ENCODE measurements at regions not wholly inside any gene's neighbourhood (a gene's known extent, or its start where the extent isn't known, plus 50 kb on each side); places are given as distances from the start of the nearest gene placed in this dataset.
"Not testable (repeated sequence)": the region's sequence is repeated elsewhere in the genome, so short reads cannot be mapped to it uniquely, and the experiment has no call there.

DNA sequence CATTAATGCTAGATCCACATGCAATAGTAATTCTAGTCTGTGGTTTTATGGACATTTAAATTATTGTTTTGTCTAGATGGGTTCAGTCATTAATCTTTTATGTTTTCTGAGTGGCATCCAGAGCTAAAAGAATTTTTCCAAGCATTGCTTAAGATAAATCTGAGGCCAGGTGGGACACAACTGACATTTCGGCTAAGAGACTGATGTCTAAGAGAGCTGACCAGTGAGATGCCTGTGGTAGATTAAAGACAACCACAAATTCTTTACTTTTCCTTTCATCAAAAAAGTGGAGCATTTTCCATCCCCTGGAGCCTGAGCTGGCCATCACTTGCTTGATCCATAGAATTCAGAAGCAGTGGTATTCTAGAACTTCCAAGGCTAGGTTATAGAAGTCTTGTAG is 182.2 kb downstream of the NRP2 start:
- no peak for DNase-seq

DNA sequence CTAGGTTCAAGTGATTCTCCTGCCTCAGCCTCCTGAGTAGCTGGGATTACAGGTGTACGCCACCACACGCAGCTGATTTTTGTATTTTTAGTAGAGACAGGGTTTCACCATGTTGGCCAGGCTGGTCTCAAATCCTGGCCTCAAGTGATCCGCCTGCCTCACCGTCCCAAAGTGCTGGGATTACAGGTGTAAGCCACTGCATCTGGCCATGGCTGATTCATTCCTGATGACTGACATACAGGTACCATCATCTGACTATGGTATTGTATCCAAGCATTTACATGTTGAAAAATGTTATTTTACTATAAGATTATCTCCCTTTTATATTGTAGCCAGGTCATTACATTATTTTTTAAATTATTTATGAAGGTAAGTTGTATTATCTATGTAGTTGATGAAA is 180.5 kb downstream of the NRP2 start:
- DNase-seq, result not testable (repeated sequence)

DNA sequence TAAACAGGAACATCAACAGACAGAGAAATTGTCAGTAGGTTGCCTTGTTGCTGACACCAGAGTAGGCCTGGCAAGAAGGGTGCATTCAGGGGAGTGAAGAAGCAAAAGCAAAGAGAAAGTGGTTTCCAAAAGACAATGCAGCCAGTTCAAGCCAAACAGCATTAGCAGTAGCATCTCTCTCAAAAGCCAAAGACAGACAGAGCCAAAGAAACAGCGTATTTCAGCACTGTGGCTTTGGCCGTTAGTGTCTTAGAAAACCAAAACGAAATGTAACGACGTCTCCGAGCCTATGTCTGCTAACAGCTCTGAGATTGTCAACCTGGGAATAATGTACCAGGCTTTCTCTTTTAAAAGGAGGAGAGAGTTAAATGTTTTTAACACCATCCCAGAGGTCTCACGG is 178.6 kb downstream of the NRP2 start:
- DNase-seq, result no peak

DNA sequence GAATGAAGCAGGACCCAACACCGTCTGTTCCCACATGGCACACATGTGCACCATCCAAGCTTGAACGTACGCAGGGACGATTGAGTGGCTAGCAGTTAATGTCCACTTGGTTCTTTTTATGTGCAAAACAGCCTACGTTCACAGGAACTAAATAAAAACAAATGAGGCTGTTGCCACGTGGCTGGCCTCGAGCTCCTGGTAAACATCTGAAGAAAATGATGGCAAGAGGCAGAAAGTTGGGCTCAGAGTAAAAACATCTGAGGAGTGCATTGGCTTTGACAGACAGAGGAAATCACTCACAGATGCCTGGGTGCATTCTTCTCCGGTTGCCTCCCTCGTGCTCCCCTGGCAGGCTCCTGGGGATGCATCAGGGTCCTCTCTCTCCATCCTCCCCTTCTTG is 177.9 kb downstream of the NRP2 start:
- no peak for DNase-seq

DNA sequence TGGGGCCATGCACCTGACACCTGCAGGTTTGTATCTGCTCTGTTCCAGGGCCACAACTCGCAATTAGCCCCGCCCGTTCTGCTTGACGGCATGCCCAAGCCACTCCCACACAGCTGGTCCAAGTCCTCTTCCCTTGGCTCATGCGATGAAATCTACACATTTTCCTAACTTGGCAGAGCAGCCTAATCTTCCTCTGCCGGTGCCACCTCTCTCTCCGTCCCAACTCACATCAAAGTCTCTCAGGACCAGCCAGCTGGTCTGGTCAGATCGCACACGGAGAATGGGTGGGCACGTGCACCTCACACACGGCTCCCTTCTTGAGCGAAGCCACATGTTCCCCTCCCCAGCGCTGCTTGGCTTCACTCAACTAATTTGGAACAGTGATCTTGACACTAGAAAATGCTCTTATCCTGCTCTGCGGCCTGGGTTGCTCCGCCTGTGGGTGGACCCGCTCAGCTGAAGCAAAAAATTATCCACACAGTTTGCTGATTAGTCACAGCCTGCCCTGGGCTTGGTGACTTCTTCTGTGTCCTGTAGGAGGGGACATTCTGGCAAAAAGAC is 176.7 kb downstream of the NRP2 start:
- DNase-seq, result no peak

DNA sequence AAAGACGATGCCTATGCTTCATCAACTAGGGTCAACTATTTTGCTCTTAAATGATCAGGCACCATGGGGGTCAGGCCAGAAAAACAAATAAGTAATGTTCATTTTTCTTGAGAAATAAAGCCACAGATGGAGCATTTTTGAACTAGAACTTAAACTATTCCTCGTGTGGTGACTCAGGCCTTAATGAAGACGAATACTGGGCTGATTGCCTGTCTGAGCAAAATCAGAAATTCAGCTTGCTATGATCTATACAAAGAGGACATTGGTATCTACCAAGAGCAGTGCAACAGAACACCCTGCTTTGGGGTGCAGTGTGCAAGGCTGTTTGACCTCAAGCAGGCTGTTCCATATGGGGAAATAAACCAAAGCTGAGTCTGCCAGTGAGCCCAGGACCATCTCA is 176.0 kb downstream of the NRP2 start:
- no peak for DNase-seq

DNA sequence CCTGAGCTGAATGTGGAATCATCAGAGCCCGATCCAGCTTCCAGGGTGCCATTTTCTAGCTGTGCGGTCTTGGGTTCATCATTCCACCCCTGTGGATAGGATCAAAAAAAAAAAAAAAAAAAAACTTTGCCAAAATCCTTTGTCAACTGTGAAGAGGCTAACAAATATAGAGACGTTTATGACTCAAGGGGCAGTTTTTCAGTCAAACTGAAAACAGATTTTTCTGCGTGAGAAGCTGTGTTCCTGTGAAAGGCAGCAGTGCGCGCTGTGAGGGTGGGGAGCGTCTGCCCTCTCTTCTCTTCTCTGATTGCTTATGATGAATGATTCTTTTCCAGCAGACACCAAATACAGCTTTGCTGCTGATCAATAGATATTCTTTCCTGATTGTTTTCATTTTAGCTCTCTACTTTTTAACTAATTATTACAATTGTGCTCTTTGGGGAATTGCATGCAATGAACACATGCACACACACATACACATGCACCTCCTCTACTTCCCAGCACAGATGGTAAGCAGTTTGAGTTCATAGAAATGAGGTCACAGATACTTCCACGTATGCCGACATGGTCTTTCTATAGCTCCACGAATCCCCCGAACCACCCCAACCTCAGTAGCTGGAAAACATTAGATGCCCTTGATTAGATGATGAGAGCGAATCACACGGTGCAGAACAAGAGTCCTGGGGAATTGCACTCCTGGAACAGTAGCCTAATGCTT is 175.4 kb downstream of the NRP2 start:
- DNase-seq, result no peak

DNA sequence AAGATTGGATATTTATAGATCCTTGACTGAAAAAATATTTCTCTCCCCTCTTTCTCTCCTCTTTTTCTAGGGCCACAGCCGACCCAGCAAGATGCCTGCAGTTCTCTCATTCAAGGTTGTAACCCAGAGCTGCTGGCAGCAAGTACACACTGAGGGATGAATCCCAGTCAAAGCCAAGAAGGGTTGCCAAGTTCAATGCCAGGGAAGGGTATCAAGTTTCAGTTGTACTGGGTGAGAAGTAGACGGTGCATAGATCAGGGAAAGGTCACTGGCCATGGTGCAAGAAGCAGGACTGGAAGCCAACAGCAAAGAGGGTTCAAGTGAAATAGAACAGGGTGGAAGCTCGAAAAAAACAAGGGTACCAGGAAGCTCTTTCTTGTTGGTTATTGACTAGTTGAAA is 170.2 kb downstream of the NRP2 start:
- DNase-seq, result no peak

DNA sequence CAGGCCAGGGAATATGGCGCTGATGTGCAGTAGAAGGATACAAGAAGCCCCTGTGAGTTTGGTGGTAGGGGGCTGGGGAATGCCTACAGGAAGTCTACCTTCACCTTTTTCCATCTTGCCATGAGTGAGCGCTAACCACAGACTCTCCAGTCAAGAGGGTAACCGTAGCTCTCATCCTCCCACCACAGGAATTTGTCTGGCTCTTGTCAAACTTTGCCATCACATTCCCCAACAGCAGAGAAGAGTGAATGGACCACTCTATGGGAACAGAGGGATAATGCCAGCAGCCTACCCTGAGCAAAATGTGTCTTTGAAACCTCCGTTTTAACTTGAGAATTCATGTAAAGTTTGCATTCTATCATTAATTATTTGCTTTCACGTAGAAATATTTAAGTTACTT is 168.3 kb downstream of the NRP2 start:
- no peak for DNase-seq

DNA sequence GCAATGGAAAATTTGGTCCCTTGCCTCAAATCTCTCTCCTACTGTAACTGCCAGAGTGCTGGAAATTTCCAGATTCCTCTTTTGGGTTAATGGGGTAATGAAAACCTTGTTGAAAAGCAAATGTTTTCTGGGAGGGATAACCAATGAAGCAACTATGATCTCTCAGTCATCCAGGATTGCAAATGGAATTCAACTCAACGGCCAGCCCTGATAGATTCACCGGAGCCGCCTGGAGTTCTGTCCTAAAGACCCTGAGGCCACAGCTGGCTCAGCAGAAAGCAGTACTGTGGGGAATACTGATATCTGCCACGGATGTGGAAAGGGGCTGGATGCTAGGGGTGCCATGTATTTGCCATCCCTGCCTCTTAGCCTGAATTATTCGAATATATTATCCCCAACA is 167.8 kb downstream of the NRP2 start:
- DNase-seq, result no peak

DNA sequence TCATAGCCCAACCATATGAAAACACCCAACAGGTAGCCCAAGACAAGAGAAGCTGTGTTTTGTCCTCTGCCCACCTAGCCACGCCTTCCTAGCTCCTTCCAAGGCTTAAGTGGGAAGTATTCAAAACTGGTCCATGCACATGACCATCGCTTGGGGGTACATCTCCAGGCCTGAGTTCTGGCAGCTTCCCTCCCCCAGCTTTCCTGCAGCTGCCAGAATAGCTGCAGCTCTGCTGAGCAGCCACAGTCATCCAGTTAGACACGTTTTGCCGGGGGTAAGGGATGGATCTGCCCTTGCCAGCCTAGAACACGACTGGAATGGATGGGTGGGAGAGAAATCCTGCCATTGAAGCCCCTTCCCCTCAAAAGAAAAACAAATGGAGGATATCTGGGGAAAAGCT is 166.8 kb downstream of the NRP2 start:
- DNase-seq, result no peak

DNA sequence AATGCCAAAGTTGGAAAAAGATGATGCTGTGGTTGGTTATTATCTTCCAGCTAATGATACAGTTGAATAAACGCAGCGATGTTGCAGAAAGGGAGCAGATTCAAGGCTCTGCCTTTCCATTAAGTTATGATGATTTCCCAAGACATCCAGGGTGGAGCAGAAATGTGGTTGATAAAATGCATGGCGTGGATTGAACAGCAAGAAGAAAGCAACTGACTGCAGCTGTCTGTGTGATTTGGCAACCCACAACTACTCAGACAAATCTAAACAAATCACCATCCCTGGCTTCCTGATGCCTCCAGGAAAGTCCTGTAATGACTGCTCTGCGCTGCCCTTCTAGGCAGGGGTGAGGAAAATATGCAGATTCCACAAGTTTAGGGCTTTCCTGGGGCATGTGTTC is 166.3 kb downstream of the NRP2 start:
- DNase-seq, result no peak

Measured in NCI-H1436 (cell line).